Activated naive CD4-positive, alpha-beta T cell treated with anti-CD3 and anti-CD28 coated beads, Interleukin-2, amount 50 U/mL, for 16 hours (primary cell): ENCODE measurements at regions not wholly inside any gene's neighbourhood (a gene's known extent, or its start where the extent isn't known, plus 50 kb on each side); places are given as distances from the start of the nearest gene placed in this dataset.

Experiments
- DNase-seq: peaks from one replicate; pipeline ENCODE4 v3.0.0-alpha.2; 2020

GRCh38 chr5:133705331-133705730, 93.0 kb upstream of the FSTL4 start:
- DNase-seq, result no peak

GRCh38 chr5:133704411-133704810, 92.1 kb upstream of the FSTL4 start:
- no peak for DNase-seq

GRCh38 chr5:133703935-133704334, 91.6 kb upstream of the FSTL4 start:
- DNase-seq, result no peak

- no peak for DNase-seq
Observed at GRCh38 chr5:133702791-133703770, 90.7 kb upstream of the FSTL4 start.

GRCh38 chr5:133701871-133702270, 89.5 kb upstream of the FSTL4 start:
- DNase-seq, result no peak

GRCh38 chr5:133700251-133700650, 87.9 kb upstream of the FSTL4 start:
- DNase-seq, result no peak

- no peak for DNase-seq
Observed at GRCh38 chr5:133698646-133699526, 86.5 kb upstream of the FSTL4 start.

- no peak for DNase-seq
Observed at GRCh38 chr5:133698259-133698554, 85.9 kb upstream of the FSTL4 start.

- no peak for DNase-seq
Observed at GRCh38 chr5:133697536-133698258, 85.4 kb upstream of the FSTL4 start.

GRCh38 chr5:133696782-133697507, 84.6 kb upstream of the FSTL4 start:
- no peak for DNase-seq

- DNase-seq, result no peak
Observed at GRCh38 chr5:133696006-133696584, 83.8 kb upstream of the FSTL4 start.

- no peak for DNase-seq
Observed at GRCh38 chr5:133694181-133694831, 82.0 kb upstream of the FSTL4 start.

GRCh38 chr5:133691448-133691847, 79.1 kb upstream of the FSTL4 start:
- DNase-seq, result no peak

- DNase-seq, result no peak
Observed at GRCh38 chr5:133690746-133691145, 78.4 kb upstream of the FSTL4 start.

- no peak for DNase-seq
Observed at GRCh38 chr5:133688391-133688790, 76.0 kb upstream of the FSTL4 start.

- DNase-seq, result no peak
Observed at GRCh38 chr5:133687212-133688061, 75.1 kb upstream of the FSTL4 start.

GRCh38 chr5:133686566-133686965, 74.2 kb upstream of the FSTL4 start:
- DNase-seq, result no peak

GRCh38 chr5:133685402-133686018, 73.2 kb upstream of the FSTL4 start:
- no peak for DNase-seq

GRCh38 chr5:133683646-133684596, 71.6 kb upstream of the FSTL4 start:
- DNase-seq, result no peak
